OCI-LY7 (cell line): ENCODE measurements at regions not wholly inside any gene's neighbourhood (a gene's known extent, or its start where the extent isn't known, plus 50 kb on each side); places are given as distances from the start of the nearest gene placed in this dataset.

Source experiments
- BruUV-seq: library from RNA; stranded (reverse); fragments of 400-500 nt; replicated peaks from 2 replicates; lab custom pipeline; 2021; lab: Mats Ljungman, UMichigan
- CTCF ChIA-PET: fragments of 300-600 bp; sonication (Branson Sonifier 250); formaldehyde crosslinking; loops from one replicate; lab custom pipeline; 2022; ENCODE audit warnings: antibody characterized with exemption; ENCODE audit not compliant: unreplicated experiment; lab: Charles Lee
- POLR2A ChIA-PET: fragments of 300-600 bp; sonication (Branson Sonifier 250); formaldehyde crosslinking; loops from one replicate; lab custom pipeline; 2022; ENCODE audit warnings: antibody characterized with exemption; lab: Charles Lee
- DNase-seq: peaks from one replicate; pipeline ENCODE4 v3.0.0-alpha.2; 2015; ENCODE audit warnings: low spot score
- H2AFZ ChIP-seq: fragments of 200-600 bp; sonication (generic), shearing (Covaris generic); 2 replicates; pipeline ENCODE4 v1.6.1; 2014; ENCODE audit warnings: mild to moderate bottlenecking, antibody characterized with exemption, low read length, moderate library complexity
- H3K27ac ChIP-seq: fragments of 200-600 bp; sonication (generic); 2 replicates; pipeline ENCODE4 v1.5.1; 2014; ENCODE audit warnings: mixed run types, low read depth, mild to moderate bottlenecking, moderate library complexity, low read length, inconsistent platforms; ENCODE audit not compliant: poor library complexity, severe bottlenecking
- H3K36me3 ChIP-seq: fragments of 200-600 bp; sonication (generic); 2 replicates; pipeline ENCODE4 v1.6.1; 2014; ENCODE audit warnings: mild to moderate bottlenecking, antibody characterized with exemption, low read length, moderate library complexity, mixed read lengths; ENCODE audit not compliant: insufficient read depth
- H3K4me1 ChIP-seq: fragments of 200-600 bp; sonication (generic); 2 replicates; pipeline ENCODE4 v1.5.1; 2014; ENCODE audit warnings: mild to moderate bottlenecking, low read length; ENCODE audit not compliant: insufficient read depth, poor library complexity, severe bottlenecking
- H3K4me2 ChIP-seq: fragments of 200-600 bp; sonication (generic); 2 replicates; pipeline ENCODE4 v1.6.1; 2014; ENCODE audit warnings: mild to moderate bottlenecking, low read length
- H3K4me3 ChIP-seq: fragments of 200-600 bp; sonication (generic); 2 replicates; pipeline ENCODE4 v1.5.1; 2014; ENCODE audit warnings: mild to moderate bottlenecking, low read depth, low read length; ENCODE audit not compliant: poor library complexity, severe bottlenecking
- H3K79me2 ChIP-seq: fragments of 200-600 bp; sonication (generic); 2 replicates; pipeline ENCODE4 v1.6.1; 2016; ENCODE audit warnings: low read depth, mild to moderate bottlenecking, low read length, moderate library complexity, mixed read lengths; ENCODE audit not compliant: insufficient read depth
- H3K9me2 ChIP-seq: fragments of 200-600 bp; sonication (generic); 2 replicates; pipeline ENCODE4 v1.6.1; 2016; ENCODE audit warnings: mild to moderate bottlenecking, low read length, mixed read lengths; ENCODE audit not compliant: insufficient read depth
- H3K9me3 ChIP-seq: fragments of 200-600 bp; sonication (generic); 2 replicates; pipeline ENCODE4 v1.6.1; 2014; ENCODE audit warnings: mild to moderate bottlenecking, mixed run types, low read length, mixed read lengths
- H4K20me1 ChIP-seq: fragments of 200-600 bp; sonication (generic); 2 replicates; pipeline ENCODE4 v1.6.1; 2014; ENCODE audit warnings: mild to moderate bottlenecking, antibody characterized with exemption, low read length, moderate library complexity, mixed read lengths; ENCODE audit not compliant: insufficient read depth
- CTCF ChIP-seq: fragments of 200-600 bp; sonication (generic); conservative IDR thresholded peaks from 2 replicates; pipeline ENCODE4 v1.5.1; 2014; ENCODE audit warnings: mild to moderate bottlenecking, antibody characterized with exemption, low read length, moderate library complexity, mixed read lengths
- EZH2phosphoT487 ChIP-seq: fragments of 200-600 bp; sonication (generic); IDR thresholded peaks from 2 replicates; pipeline ENCODE4 v1.6.1; 2018; ENCODE audit warnings: low read depth, borderline replicate concordance, mild to moderate bottlenecking, mixed run types, antibody characterized with exemption, low read length, moderate library complexity, mixed read lengths
- intact Hi-C: fragments of 100-400 bp; cut with micrococcal nuclease; formaldehyde crosslinking; loops from one replicate; pipeline ENCODE4 v1.10.0; 2022; ENCODE audit not compliant: unreplicated experiment

- Histone ChIP-seq H3K9me3 (no peaks in the 10 kb centered on the region), H3K36me3 (no peaks in the 10 kb centered on the region), H3K9me2 (no peaks in the 10 kb centered on the region), H3K4me2 (no peak overlapping the region), H3K79me2 (no peaks in the 10 kb centered on the region), H3K27ac (no peak overlapping the region), H3K4me3 (no peak overlapping the region), H2AFZ (no peak overlapping the region), H3K4me1 (no peaks in the 10 kb centered on the region), H4K20me1 (no peaks in the 10 kb centered on the region)
- ChIA-PET CTCF (no interaction called here), POLR2A (interaction anchor here (0.6 to 3.5 kb wide), 4 partner anchors 17 to 801 kb away, joined by 3 to 9 read pairs (median 4); no protein-coding TSS in a partner anchor)
- no peak for DNase-seq
- intact Hi-C loops: no loop called here
- no TSS peak for BruUV-seq
- TF ChIP-seq CTCF (no peak), EZH2phosphoT487 (no peak)
These were observed 99.9 kb downstream of the MPP7 start for GRCh38 chr10:28202941-28203352.

DNA sequence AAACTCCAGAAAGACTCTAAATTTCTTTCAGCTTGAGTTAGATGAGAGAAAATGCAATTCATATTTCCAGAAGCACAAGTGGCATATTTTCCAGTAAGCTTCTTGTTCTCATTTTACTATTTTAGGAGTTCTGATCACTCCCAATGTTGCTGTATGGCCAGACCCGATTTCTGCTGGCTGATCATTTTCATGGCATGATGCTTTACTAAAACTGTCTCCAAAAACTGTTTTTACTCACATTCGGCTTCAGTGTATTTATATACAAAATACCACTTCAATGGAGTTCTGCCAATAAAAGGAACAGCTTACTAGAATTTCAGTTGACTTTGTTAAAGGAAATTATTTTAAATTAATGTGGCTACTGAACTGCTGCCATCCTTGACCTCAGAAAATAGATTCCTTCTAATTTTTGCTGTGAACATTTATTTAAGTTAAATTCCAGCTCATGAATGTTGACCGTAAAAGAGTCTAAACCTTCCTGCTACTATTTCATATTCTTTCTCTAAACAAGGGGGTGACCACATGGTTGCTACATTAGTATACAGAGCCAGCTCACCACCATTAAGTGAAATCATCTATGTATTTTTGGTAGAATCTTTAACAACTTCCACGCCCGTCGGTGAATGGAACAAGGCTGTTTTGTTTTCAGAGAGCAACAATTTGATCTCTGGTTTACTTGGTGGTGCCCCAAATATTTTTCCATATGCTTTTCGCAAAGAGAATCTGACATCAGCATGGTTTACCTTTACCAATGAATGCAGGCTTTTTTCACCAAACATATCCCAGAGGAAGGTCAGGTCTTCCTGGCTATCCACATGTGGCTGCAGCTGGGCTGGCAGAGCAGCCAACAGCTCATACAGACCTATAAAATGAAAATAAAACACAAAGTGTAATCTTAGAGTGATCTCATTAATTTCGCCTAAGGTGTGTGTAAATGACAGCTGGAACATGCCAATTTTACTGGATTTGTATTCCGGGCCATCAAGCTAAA, 101.2 kb downstream of the MPP7 start:
- Histone ChIP-seq H4K20me1 (no peaks in the 10 kb centered on the region), H3K4me3 (no peak overlapping the region), H3K4me2 (no peak overlapping the region), H3K27ac (no peak overlapping the region), H3K79me2 (no peaks in the 10 kb centered on the region), H3K9me3 (no peaks in the 10 kb centered on the region), H3K4me1 (no peaks in the 10 kb centered on the region), H3K36me3 (no peaks in the 10 kb centered on the region), H3K9me2 (no peaks in the 10 kb centered on the region), H2AFZ (no peak overlapping the region)
- no TSS peak for BruUV-seq
- TF ChIP-seq CTCF (no peak), EZH2phosphoT487 (no peak)
- intact Hi-C loops: no loop called here
- ChIA-PET POLR2A (interaction anchor here (0.9 to 3.5 kb wide), 4 partner anchors 9 to 362 kb away, joined by 3 to 9 read pairs (median 4); no protein-coding TSS in a partner anchor), CTCF (no interaction called here)
- no peak for DNase-seq

DNA sequence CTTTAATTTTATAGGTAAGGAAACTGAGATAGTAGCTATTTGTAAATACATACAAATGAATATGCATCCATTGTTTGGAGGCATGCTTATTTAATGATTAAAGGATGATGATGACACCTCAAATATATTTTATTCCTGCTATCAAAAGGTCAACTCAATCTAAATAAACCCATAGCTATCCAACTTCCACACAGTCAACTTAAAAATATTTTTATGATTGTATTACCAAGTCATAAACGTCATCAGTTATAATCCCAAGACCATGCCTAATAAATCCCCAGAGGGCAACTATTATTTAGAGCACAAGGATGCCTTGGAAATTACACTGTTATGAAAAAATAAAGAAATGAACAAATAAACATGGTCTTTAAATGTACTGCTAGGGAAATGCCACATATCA, 102.1 kb downstream of the MPP7 start:
- Histone ChIP-seq H3K4me3 (no peak overlapping the region), H4K20me1 (no peaks in the 10 kb centered on the region), H3K9me2 (no peaks in the 10 kb centered on the region), H3K36me3 (no peaks in the 10 kb centered on the region), H3K4me1 (no peaks in the 10 kb centered on the region), H3K79me2 (no peaks in the 10 kb centered on the region), H3K9me3 (no peaks in the 10 kb centered on the region), H3K4me2 (no peak overlapping the region), H2AFZ (no peak overlapping the region), H3K27ac (no peak overlapping the region)
- no peak for TF ChIP-seq CTCF
- no peak for DNase-seq
- BruUV-seq: no TSS peak
- CTCF ChIA-PET: no interaction called here
- intact Hi-C loops: no loop called here
- POLR2A ChIA-PET: interaction anchor here (0.9 kb wide), 1 partner anchor 30 kb away, joined by 5 read pairs; no protein-coding TSS in a partner anchor
